ENCODE measurements at regions not wholly inside any gene's neighbourhood (a gene's known extent, or its start where the extent isn't known, plus 50 kb on each side); places are given as distances from the start of the nearest gene placed in this dataset.

GRCh38 chr3:69524816-69525215 lies 138.9 kb upstream of the FRMD4B start:
- Histone ChIP-seq H3K4me1 (ENCODE audit: control insufficient read depth in 1 of 2, insufficient read depth in 2 of 2, low read length in 2 of 2) (no peaks in the 10 kb centered on the region), H3K9ac (ENCODE audit: low read depth in 1 of 2, low read length in 2 of 2) (no peak overlapping the region), H3K27me3 (ENCODE audit: control insufficient read depth in 1 of 2, insufficient read depth in 2 of 2, low read length in 2 of 2) (no peaks in the 10 kb centered on the region), H3K27ac (ENCODE audit: low read depth, low read length) (no peak overlapping the region), H3K9me3 (ENCODE audit: control insufficient read depth in 1 of 2, low read length in 2 of 2) (no peaks in the 10 kb centered on the region), H3K4me3 (ENCODE audit: low read depth in 1 of 2, low read length in 2 of 2) (no peak overlapping the region), H3K36me3 (ENCODE audit: control insufficient read depth in 1 of 2, insufficient read depth in 2 of 2, low read length in 2 of 2) (no peaks in the 10 kb centered on the region)

DNA sequence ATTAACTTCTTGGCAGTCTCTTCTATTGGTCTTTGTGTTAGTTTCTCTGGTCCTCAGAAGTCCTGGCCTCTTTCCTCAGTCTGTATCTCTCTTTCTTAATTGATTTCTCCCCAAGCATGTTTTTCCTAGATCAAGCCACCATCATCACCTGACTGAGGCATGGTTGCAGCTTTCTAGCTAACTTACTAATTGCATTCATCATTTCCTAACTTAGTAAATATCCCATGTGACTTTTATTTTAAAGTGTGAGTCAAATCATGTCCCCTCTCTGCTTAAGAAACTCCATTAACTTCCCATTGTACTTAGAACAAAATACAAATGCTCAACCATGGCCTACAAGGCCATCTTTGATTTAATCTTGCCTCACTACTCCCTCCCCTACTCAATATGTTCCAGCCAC lies 135.4 kb upstream of the FRMD4B start:
- no peak overlapping the region for H3K27ac ChIP-seq (ENCODE audit: low read depth, low read length)
- H3K27me3 ChIP-seq (ENCODE audit: control insufficient read depth in 1 of 2, insufficient read depth in 2 of 2, low read length in 2 of 2) = no peaks in the 10 kb centered on the region
- no peak overlapping the region for H3K4me3 ChIP-seq (ENCODE audit: low read depth in 1 of 2, low read length in 2 of 2)
- no peaks in the 10 kb centered on the region for H3K9me3 ChIP-seq (ENCODE audit: control insufficient read depth in 1 of 2, low read length in 2 of 2)
- no peaks in the 10 kb centered on the region for H3K36me3 ChIP-seq (ENCODE audit: control insufficient read depth in 1 of 2, insufficient read depth in 2 of 2, low read length in 2 of 2)
- peaks cover 0 to 5% of the 10 kb centered on the region in 2 donors for H3K4me1 ChIP-seq (ENCODE audit: control insufficient read depth in 1 of 2, insufficient read depth in 2 of 2, low read length in 2 of 2)
- H3K9ac ChIP-seq (ENCODE audit: low read depth in 1 of 2, low read length in 2 of 2) = no peak overlapping the region

DNA sequence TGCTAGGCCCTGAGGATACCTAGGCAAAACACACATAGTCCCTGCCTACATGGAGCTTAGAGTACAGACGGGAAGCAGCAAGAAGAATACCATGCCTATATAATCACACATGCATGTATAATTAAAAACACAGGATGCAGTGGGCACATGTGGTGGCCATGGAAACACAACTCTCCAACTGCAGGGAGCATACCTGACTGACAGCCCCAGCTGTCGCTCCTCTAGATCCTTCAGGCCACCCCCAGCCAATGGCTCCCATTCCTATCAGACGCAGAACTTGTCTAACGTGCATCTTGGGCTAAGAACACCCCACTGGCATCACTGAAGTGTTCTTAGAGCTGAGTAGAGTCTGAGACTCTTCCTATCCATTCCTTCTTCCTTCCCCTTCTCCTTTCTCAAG lies 125.5 kb upstream of the FRMD4B start:
- H3K9me3 ChIP-seq (ENCODE audit: control insufficient read depth in 1 of 2, low read length in 2 of 2) = peaks cover 3 to 6% of the 10 kb centered on the region in 2 donors
- H3K9ac ChIP-seq (ENCODE audit: low read depth in 1 of 2, low read length in 2 of 2) = no peak overlapping the region
- H3K27me3 ChIP-seq (ENCODE audit: control insufficient read depth in 1 of 2, insufficient read depth in 2 of 2, low read length in 2 of 2) = no peaks in the 10 kb centered on the region
- no peak overlapping the region for H3K4me3 ChIP-seq (ENCODE audit: low read depth in 1 of 2, low read length in 2 of 2)
- no peaks in the 10 kb centered on the region for H3K36me3 ChIP-seq (ENCODE audit: control insufficient read depth in 1 of 2, insufficient read depth in 2 of 2, low read length in 2 of 2)
- peaks cover 0 to 3% of the 10 kb centered on the region in 2 donors for H3K4me1 ChIP-seq (ENCODE audit: control insufficient read depth in 1 of 2, insufficient read depth in 2 of 2, low read length in 2 of 2)
- H3K27ac ChIP-seq (ENCODE audit: low read depth, low read length) = no peak overlapping the region

- H3K4me3 ChIP-seq (ENCODE audit: low read depth in 1 of 2, low read length in 2 of 2) = no peak overlapping the region
- no peaks in the 10 kb centered on the region for H3K4me1 ChIP-seq (ENCODE audit: control insufficient read depth in 1 of 2, insufficient read depth in 2 of 2, low read length in 2 of 2)
- no peaks in the 10 kb centered on the region for H3K36me3 ChIP-seq (ENCODE audit: control insufficient read depth in 1 of 2, insufficient read depth in 2 of 2, low read length in 2 of 2)
- H3K9ac ChIP-seq (ENCODE audit: low read depth in 1 of 2, low read length in 2 of 2) = no peak overlapping the region
- no peaks in the 10 kb centered on the region for H3K27me3 ChIP-seq (ENCODE audit: control insufficient read depth in 1 of 2, insufficient read depth in 2 of 2, low read length in 2 of 2)
- H3K9me3 ChIP-seq (ENCODE audit: control insufficient read depth in 1 of 2, low read length in 2 of 2) = peaks cover 3 to 6% of the 10 kb centered on the region in 2 donors
- no peak overlapping the region for H3K27ac ChIP-seq (ENCODE audit: low read depth, low read length)
Observed at GRCh38 chr3:69510481-69511030, 124.7 kb upstream of the FRMD4B start.

DNA sequence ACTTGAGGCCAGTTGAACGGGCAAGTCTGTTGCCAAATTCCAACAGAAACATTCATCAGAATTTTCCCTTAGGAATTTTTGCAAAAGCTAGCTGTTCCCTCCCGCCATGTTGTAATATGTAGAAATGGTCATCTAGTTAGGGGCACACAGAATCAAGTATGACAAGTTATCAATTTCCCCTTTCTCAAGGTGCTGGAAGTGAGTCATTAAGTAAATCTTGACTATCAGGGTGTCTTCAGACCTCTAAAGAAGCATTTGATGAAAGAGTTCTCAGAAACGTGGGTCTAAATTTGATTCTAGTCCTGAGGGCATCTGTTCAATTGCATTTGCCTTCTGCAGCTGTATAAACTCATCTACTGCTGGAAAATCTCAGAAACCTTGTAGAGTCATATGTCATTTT lies 123.4 kb upstream of the FRMD4B start:
- no peaks in the 10 kb centered on the region for H3K36me3 ChIP-seq (ENCODE audit: control insufficient read depth in 1 of 2, insufficient read depth in 2 of 2, low read length in 2 of 2)
- no peak overlapping the region for H3K27ac ChIP-seq (ENCODE audit: low read depth, low read length)
- no peaks in the 10 kb centered on the region for H3K4me1 ChIP-seq (ENCODE audit: control insufficient read depth in 1 of 2, insufficient read depth in 2 of 2, low read length in 2 of 2)
- H3K9ac ChIP-seq (ENCODE audit: low read depth in 1 of 2, low read length in 2 of 2) = no peak overlapping the region
- H3K9me3 ChIP-seq (ENCODE audit: control insufficient read depth in 1 of 2, low read length in 2 of 2) = peaks cover 1 to 6% of the 10 kb centered on the region in 2 donors
- H3K4me3 ChIP-seq (ENCODE audit: low read depth in 1 of 2, low read length in 2 of 2) = no peak overlapping the region
- H3K27me3 ChIP-seq (ENCODE audit: control insufficient read depth in 1 of 2, insufficient read depth in 2 of 2, low read length in 2 of 2) = no peaks in the 10 kb centered on the region

- Histone ChIP-seq H3K27me3 (ENCODE audit: control insufficient read depth in 1 of 2, insufficient read depth in 2 of 2, low read length in 2 of 2) (no peaks in the 10 kb centered on the region), H3K36me3 (ENCODE audit: control insufficient read depth in 1 of 2, insufficient read depth in 2 of 2, low read length in 2 of 2) (no peaks in the 10 kb centered on the region), H3K27ac (ENCODE audit: low read depth, low read length) (no peak overlapping the region), H3K9me3 (ENCODE audit: control insufficient read depth in 1 of 2, low read length in 2 of 2) (no peaks in the 10 kb centered on the region), H3K4me1 (ENCODE audit: control insufficient read depth in 1 of 2, insufficient read depth in 2 of 2, low read length in 2 of 2) (no peaks in the 10 kb centered on the region), H3K9ac (ENCODE audit: low read depth in 1 of 2, low read length in 2 of 2) (no peak overlapping the region), H3K4me3 (ENCODE audit: low read depth in 1 of 2, low read length in 2 of 2) (no peak overlapping the region)
Observed at GRCh38 chr3:69505770-69506407, 120.0 kb upstream of the FRMD4B start.

- Histone ChIP-seq H3K4me3 (ENCODE audit: low read depth in 1 of 2, low read length in 2 of 2) (no peak overlapping the region), H3K27ac (ENCODE audit: low read depth, low read length) (no peak overlapping the region), H3K27me3 (ENCODE audit: control insufficient read depth in 1 of 2, insufficient read depth in 2 of 2, low read length in 2 of 2) (no peaks in the 10 kb centered on the region), H3K36me3 (ENCODE audit: control insufficient read depth in 1 of 2, insufficient read depth in 2 of 2, low read length in 2 of 2) (no peaks in the 10 kb centered on the region), H3K9ac (ENCODE audit: low read depth in 1 of 2, low read length in 2 of 2) (no peak overlapping the region), H3K4me1 (ENCODE audit: control insufficient read depth in 1 of 2, insufficient read depth in 2 of 2, low read length in 2 of 2) (no peaks in the 10 kb centered on the region), H3K9me3 (ENCODE audit: control insufficient read depth in 1 of 2, low read length in 2 of 2) (no peaks in the 10 kb centered on the region)
Observed at GRCh38 chr3:69504232-69504631, 118.3 kb upstream of the FRMD4B start.

GRCh38 chr3:69500604-69501003 lies 114.7 kb upstream of the FRMD4B start:
- Histone ChIP-seq H3K9me3 (ENCODE audit: control insufficient read depth in 1 of 2, low read length in 2 of 2) (no peaks in the 10 kb centered on the region), H3K4me3 (ENCODE audit: low read depth in 1 of 2, low read length in 2 of 2) (no peak overlapping the region), H3K4me1 (ENCODE audit: control insufficient read depth in 1 of 2, insufficient read depth in 2 of 2, low read length in 2 of 2) (no peaks in the 10 kb centered on the region), H3K27ac (ENCODE audit: low read depth, low read length) (no peak overlapping the region), H3K9ac (ENCODE audit: low read depth in 1 of 2, low read length in 2 of 2) (no peak overlapping the region), H3K36me3 (ENCODE audit: control insufficient read depth in 1 of 2, insufficient read depth in 2 of 2, low read length in 2 of 2) (no peaks in the 10 kb centered on the region), H3K27me3 (ENCODE audit: control insufficient read depth in 1 of 2, insufficient read depth in 2 of 2, low read length in 2 of 2) (no peaks in the 10 kb centered on the region)

GRCh38 chr3:69499899-69500421 lies 114.1 kb upstream of the FRMD4B start:
- Histone ChIP-seq H3K27me3 (ENCODE audit: control insufficient read depth in 1 of 2, insufficient read depth in 2 of 2, low read length in 2 of 2) (no peaks in the 10 kb centered on the region), H3K4me1 (ENCODE audit: control insufficient read depth in 1 of 2, insufficient read depth in 2 of 2, low read length in 2 of 2) (no peaks in the 10 kb centered on the region), H3K4me3 (ENCODE audit: low read depth in 1 of 2, low read length in 2 of 2) (no peak overlapping the region), H3K9me3 (ENCODE audit: control insufficient read depth in 1 of 2, low read length in 2 of 2) (no peaks in the 10 kb centered on the region), H3K9ac (ENCODE audit: low read depth in 1 of 2, low read length in 2 of 2) (no peak overlapping the region), H3K36me3 (ENCODE audit: control insufficient read depth in 1 of 2, insufficient read depth in 2 of 2, low read length in 2 of 2) (no peaks in the 10 kb centered on the region), H3K27ac (ENCODE audit: low read depth, low read length) (no peak overlapping the region)

DNA sequence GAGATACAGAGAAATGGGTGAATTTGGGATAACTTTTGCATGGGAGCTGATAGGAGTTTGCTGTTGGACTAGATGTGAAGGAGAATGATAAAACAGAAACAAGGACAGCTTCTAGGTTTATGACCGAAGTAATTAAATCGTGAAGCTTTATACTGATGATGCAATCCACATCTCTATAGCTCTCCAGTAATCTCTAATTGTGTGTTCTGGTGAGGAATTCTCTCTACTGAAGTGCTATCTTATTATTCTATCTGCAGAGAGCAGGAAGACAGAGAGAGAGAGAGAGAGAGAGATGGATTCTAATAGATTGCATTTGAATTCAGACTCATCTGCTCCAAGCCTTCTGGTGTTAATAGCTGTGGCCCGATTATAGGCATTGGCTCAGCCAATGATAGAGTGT lies 113.5 kb upstream of the FRMD4B start:
- H3K4me1 ChIP-seq (ENCODE audit: control insufficient read depth in 1 of 2, insufficient read depth in 2 of 2, low read length in 2 of 2) = no peaks in the 10 kb centered on the region
- H3K27me3 ChIP-seq (ENCODE audit: control insufficient read depth in 1 of 2, insufficient read depth in 2 of 2, low read length in 2 of 2) = no peaks in the 10 kb centered on the region
- H3K9ac ChIP-seq (ENCODE audit: low read depth in 1 of 2, low read length in 2 of 2) = no peak overlapping the region
- no peak overlapping the region for H3K27ac ChIP-seq (ENCODE audit: low read depth, low read length)
- no peak overlapping the region for H3K4me3 ChIP-seq (ENCODE audit: low read depth in 1 of 2, low read length in 2 of 2)
- H3K9me3 ChIP-seq (ENCODE audit: control insufficient read depth in 1 of 2, low read length in 2 of 2) = no peaks in the 10 kb centered on the region
- H3K36me3 ChIP-seq (ENCODE audit: control insufficient read depth in 1 of 2, insufficient read depth in 2 of 2, low read length in 2 of 2) = no peaks in the 10 kb centered on the region

All from duodenal mucosa (tissue), 2 donors.